GM12875 (cell line): ENCODE measurements at regions not wholly inside any gene's neighbourhood (a gene's known extent, or its start where the extent isn't known, plus 50 kb on each side); places are given as distances from the start of the nearest gene placed in this dataset.

Experiments
- H3K4me3 ChIP-seq: one replicate; pipeline ENCODE4 v1.5.1; 2011; ENCODE audit warnings: low read depth, low read length, control low read depth
- CTCF ChIP-seq: IDR thresholded peaks from 2 replicates; pipeline ENCODE4 v1.5.1; 2011; ENCODE audit warnings: low read depth, mild to moderate bottlenecking, control low read depth, inconsistent platforms, low read length, moderate library complexity, borderline replicate concordance; ENCODE audit not compliant: insufficient read depth

DNA sequence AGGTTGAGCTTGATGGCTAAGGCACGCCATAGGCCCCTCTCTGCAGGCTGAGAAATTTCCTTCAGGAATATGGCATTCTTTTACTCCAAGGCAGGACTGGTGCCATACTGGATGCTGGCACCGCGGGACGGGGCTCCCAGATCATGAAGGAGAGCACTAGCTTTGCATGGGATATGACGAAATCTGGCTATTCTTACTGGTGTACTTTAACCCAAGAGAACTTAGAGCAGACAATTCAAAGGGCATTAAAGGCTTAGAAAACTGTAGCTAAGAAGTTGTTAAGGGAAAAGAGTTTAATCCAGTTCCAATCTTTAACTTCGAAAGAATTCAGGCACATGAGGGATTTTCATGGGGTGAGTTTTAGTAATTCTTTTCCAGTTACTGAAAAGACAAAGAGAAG, 204.4 kb upstream of the ESRRG start:
- H3K4me3 ChIP-seq: no peak overlapping the region
- no peak for TF ChIP-seq CTCF

DNA sequence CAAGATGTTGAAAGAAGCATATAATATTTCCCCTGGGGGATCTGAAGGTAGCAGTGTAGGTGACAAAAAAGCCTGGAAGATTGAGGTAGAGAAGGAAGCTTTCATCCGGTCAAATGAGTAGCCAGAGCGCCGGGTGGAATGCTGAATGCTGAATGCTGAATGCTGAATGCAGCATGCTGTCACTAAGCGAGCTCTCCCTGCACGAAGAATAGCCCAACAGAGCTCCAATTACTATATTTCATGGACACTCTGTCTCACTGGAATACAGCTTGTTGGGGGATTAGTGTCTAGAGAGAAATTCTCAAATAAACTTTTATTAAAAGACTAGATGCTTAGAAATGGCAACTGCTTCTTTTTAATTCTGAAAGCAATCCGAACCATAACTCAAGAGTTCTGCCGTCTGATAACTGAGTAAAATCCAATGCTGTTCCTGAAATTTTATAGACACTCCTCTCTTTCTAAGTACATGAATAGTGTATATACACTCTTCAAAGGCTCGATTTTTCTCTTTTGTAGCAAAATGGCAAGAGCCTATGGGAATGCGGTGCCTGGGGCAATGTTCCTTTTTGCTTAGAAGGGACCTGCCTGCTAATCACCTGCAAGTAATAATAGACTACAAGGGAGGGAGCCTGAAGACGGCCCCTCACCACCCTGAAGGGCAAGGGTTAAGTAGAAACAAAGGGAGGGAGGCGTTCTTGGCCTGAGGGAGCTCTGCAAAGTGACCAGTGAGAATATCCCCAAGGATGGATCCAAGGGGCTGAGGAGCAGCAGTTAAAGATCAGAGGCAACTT, 203.7 kb upstream of the ESRRG start:
- TF ChIP-seq CTCF: no peak
- no peak overlapping the region for H3K4me3 ChIP-seq

GRCh38 chr1:216925962-216926625, 202.9 kb upstream of the ESRRG start:
- H3K4me3 ChIP-seq: no peak overlapping the region
- TF ChIP-seq CTCF: no peak

- no peak for TF ChIP-seq CTCF
- no peak overlapping the region for H3K4me3 ChIP-seq
Observed at GRCh38 chr1:216924732-216925131, 201.5 kb upstream of the ESRRG start.

GRCh38 chr1:216923601-216924000, 200.4 kb upstream of the ESRRG start:
- TF ChIP-seq CTCF: no peak
- no peak overlapping the region for H3K4me3 ChIP-seq

GRCh38 chr1:216922406-216922805, 199.2 kb upstream of the ESRRG start:
- TF ChIP-seq CTCF: no peak
- H3K4me3 ChIP-seq: no peak overlapping the region

DNA sequence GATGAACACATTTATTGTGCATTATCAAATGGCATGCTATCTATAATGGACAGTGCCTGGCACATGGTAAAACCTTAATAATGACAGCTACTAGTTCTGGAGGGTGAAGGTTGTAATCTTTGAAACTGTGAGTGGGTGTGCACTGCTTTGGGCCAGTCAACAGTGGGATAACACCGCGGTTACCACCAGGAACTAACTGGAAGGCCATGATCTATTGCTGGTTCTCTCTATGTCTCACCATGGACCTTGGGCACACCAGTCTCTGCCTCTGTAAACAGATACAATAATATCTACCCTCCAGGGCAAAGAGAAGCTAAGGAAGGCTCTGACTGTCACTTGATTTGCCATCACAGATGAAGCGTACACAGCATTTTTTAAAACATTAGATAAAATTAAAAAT, 198.6 kb upstream of the ESRRG start:
- H3K4me3 ChIP-seq: no peak overlapping the region
- TF ChIP-seq CTCF: no peak
